Fibroblast of peridontal ligament (primary cell): ENCODE measurements at regions not wholly inside any gene's neighbourhood (a gene's known extent, or its start where the extent isn't known, plus 50 kb on each side); places are given as distances from the start of the nearest gene placed in this dataset.
"Not testable (repeated sequence)": the region's sequence is repeated elsewhere in the genome, so short reads cannot be mapped to it uniquely, and the experiment has no call there.

Source experiments
- DNase-seq: peaks from one replicate; pipeline ENCODE4 v3.0.0-alpha.2; 2010; ENCODE audit errors: extremely low read depth

GRCh38 chr1:149157409-149157808 is 54.1 kb upstream of the NBPF9 start:
- DNase-seq = not testable (repeated sequence)

- DNase-seq = not testable (repeated sequence)
Observed at GRCh38 chr1:149158308-149158707, 55.0 kb upstream of the NBPF9 start.

- not testable (repeated sequence) for DNase-seq
Observed at GRCh38 chr1:149163063-149163444, 59.7 kb upstream of the NBPF9 start.

GRCh38 chr1:149174765-149175164 is 71.4 kb upstream of the NBPF9 start:
- DNase-seq = not testable (repeated sequence)

GRCh38 chr1:149175812-149176211 is 72.5 kb upstream of the NBPF9 start:
- DNase-seq = not testable (repeated sequence)

- peak; percentile 35 for DNase-seq
Observed at GRCh38 chr1:149176453-149177316, 73.3 kb upstream of the NBPF9 start.

DNA sequence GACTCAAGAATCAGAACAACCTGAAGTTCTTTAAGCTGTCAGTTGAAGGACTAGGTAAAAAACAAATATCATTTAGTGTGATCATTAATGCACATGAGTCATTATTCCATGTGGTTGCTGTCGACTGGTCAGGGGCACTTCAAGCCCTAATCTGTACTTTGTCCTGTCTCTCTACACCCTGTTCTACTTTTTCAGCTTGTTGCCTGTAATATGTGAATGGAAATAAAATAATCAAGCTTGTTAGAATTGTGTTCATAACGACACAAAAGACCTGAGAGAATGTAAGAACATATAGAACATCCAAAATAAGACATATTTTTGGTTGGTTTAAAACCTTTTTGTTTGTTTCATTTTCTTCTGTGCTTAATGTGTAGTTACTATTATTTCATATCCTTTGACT is 87.4 kb upstream of the NBPF9 start:
- DNase-seq = not testable (repeated sequence)

GRCh38 chr1:149196651-149197050 is 93.3 kb upstream of the NBPF9 start:
- DNase-seq = not testable (repeated sequence)

DNA sequence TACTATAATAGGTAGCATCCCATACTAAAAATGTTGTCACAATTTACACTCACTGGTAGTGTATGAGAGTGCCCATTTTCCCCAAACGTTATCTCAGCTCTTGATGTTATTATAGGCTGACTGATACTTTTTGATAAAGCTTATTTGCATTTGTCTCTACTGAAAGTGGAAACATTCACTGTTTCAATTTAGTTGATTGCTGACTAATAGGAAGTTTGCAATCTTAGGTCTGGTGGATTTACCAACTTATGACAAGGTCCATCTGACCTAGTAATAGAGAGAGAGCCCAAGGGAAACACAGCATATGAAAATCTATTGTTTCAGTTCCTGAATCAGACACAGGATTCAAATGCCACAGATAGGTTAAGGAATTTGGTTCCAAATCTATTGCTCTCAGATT is 97.2 kb upstream of the NBPF9 start:
- peak; percentile 45 for DNase-seq

DNA sequence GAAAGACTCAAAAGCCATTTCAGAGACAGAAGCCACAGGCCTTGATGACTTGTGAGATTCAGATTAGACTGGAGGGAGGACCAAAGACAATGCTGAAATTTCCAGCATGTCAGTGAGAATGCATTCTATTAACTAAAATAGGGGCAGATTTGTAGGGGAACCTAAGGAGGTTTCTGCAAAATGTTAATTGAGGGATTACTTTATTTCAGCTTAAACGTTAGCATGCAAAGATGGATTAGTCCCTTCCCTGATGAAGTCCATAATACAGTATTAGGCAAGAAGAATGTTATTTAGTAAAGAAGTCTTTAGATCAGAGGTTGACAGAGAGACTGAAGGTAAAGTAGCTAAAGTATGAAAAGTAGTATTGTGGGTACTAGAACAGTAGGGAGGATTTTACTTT is 98.9 kb upstream of the NBPF9 start:
- not testable (repeated sequence) for DNase-seq

DNA sequence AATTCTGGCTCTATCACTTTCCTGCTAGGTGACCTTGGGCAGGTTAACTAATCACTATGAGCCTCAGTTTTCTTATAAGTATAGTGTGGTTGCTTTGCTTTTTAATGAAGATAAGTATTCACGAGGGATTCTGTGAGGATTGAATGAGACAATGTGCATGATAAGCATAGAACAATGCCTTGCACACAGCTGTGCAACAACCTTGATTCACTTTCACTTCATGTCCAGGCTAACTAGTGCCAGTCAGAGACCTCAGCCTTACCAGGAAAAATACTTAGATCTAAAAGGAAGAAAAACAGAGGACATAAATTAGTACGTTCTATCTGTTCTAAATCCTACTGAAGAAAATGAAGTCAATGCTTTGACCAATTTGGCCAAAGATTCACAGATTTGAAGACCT is 101.0 kb upstream of the NBPF9 start:
- not testable (repeated sequence) for DNase-seq

DNA sequence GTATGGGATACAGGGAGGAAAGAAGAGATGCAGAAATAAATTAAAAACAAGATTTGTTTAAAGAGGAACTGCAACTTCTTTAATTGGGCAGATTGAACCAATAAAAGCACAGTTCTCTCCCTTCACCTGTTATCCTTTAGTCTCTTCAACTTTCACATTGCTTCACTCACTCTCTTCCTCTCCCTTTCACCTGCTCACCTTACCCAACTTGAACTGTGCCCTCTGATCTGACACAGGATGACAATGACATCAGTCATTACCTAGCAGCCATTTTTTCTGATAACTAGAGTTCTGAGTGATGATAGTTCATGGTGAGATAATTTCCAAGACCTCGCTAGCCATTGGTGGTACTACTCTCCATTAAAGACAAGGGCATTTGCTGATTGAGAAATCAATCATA is 105.5 kb upstream of the NBPF9 start:
- DNase-seq = not testable (repeated sequence)

DNA sequence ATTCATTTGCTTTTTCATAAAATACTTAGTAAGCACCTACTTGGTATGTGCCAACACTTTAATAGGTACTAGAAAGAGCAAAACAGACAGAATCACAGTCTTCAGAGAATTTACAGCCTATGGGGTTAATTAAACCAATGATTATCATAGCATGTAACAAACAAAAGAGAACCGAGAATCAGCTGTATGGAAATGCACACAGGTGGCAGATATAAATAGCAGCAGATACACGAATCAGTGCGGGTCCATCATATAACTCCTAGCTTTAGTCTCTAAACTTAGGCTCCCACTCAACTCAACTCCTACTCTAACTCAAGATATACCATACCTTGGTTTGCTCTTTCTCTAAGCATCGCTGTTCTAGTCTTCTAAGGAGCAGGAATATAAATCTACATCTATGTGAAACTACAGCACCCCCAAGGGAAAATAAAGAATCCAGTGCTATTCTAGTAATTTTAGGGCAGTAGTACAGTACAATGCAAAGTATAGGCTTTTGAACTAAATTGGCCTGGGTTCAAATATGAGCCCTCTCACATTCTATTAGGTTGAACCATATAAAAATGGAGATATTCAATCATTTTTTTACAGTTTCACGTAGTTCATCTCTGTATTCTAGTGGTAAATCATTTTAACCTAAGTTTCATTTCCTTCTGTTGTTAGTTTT is 108.5 kb upstream of the NBPF9 start:
- not testable (repeated sequence) for DNase-seq

GRCh38 chr1:149212946-149213345 is 109.6 kb upstream of the NBPF9 start:
- DNase-seq = not testable (repeated sequence)

- not testable (repeated sequence) for DNase-seq
Observed at GRCh38 chr1:149213673-149214072, 110.3 kb upstream of the NBPF9 start.

DNA sequence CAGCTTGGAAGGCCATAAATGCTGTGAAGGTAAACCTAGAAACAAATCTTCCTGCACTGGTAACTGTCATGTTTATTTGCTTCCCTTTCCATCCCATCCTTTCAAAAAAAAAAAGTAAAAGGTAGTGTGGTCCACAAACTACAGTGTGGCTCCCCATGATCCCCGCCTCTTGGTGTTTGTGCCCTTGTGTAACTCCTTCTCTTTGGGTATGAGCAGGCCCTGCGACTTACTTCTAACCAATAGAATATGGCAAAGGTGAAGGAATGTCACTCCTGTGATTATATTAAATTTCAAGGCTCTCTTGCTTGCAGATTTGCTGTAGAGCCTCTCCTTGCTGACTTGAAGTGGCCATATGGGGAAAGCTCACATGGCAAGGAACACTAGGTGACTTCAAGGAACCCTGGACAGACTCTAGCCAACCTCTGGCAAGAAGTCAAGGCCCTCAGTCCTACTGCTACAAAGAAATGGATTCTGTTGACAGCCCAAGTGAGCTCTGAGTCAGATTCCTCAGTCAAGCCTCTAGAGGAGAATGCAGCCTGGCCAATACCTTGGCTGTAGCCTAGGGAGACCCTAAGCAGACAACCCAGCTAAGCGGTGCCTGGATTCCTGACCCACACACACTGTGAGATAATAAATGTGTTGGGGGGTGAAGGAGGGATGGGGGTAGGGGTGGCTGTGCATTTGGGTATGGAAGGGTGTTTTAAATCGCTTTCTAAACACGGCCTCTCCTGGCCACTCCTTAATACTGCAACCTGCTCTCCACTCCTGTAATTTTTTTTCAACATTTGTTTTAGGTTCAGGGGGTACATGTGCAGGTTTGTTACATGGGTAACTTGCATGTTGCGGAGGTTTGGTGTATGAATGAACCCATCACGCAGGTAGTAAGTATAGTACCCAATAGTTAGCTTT is 115.0 kb upstream of the NBPF9 start:
- DNase-seq = not testable (repeated sequence)

DNA sequence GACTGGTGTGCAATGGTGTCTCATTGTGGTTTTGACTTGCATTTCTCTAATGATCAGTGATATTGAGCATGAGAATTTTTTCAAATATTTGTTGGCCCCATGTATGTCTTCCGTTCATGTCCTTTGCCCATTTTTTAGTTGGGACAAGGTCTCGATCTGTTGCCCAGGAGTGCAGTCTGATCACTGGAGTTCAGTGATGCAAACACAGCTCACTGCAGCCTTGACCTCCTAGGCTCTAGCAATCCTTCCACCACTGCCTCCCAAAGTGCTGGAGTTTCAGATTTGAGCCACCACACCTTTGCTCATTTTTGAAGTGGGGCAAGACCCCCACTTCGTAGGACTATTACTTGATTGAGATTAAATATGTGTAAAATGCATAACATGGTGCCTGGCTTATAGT is 116.2 kb upstream of the NBPF9 start:
- DNase-seq = not testable (repeated sequence)

DNA sequence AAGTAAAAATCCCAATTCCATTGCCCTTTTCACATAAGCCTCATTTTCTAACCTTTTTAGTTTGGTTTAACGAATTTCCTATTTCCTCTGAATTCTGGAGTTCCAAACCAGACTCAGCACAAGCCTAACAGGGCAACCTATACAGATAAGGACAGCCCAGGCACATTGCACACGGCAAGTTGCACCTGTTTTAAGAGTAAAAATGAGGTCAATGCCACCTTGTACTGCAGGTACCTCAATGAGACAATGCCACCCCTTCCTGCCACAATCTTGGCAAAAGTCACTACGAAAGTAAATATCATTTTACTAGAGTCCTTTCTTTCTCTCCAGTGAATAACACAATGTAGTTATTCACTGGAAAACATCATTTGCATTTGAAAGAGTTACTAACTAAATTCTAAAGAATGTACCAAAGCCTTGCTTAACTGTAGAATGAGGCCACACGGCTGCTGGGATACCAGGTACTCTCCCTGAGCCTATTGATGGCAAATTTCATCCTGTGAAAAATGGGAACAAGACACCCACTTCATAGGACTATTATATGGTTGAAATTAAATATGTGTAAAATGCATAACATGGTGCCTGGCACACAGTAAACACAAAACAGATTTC is 117.2 kb upstream of the NBPF9 start:
- not testable (repeated sequence) for DNase-seq

DNA sequence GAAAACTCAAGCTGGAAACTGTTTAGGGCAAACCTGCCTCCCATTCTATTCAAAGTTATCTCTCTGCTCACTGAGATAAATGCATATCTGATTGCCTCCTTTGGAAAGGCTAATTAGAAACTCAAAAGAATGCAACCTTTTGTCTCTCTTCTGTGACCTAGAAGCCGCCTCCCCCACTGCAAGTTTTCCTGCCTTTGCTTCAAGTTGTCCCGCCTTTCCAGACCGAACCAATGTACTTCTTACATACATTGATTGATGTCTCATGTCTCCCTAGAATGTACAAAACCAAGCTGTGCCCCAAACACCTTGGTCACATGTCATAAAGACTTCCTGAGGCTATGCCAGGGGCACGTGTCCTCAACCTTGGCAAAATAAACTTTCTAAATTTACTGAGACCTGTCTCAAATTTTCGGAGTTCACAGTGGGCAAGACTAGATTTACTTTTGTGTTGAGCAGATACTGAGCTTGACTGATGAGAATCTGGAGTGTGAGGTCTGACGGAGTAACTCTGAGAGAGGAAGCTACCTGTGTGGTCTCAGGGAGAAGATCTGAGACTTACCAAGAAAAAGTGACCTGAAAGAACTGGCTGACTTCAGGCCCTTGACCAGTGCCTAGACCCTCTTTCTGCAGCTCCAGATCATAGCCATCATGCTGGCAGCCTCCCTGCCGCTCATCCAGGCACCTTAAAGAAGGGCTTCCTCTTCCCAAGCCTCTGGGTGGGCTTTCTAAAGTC is 124.7 kb upstream of the NBPF9 start:
- DNase-seq = not testable (repeated sequence)

DNA sequence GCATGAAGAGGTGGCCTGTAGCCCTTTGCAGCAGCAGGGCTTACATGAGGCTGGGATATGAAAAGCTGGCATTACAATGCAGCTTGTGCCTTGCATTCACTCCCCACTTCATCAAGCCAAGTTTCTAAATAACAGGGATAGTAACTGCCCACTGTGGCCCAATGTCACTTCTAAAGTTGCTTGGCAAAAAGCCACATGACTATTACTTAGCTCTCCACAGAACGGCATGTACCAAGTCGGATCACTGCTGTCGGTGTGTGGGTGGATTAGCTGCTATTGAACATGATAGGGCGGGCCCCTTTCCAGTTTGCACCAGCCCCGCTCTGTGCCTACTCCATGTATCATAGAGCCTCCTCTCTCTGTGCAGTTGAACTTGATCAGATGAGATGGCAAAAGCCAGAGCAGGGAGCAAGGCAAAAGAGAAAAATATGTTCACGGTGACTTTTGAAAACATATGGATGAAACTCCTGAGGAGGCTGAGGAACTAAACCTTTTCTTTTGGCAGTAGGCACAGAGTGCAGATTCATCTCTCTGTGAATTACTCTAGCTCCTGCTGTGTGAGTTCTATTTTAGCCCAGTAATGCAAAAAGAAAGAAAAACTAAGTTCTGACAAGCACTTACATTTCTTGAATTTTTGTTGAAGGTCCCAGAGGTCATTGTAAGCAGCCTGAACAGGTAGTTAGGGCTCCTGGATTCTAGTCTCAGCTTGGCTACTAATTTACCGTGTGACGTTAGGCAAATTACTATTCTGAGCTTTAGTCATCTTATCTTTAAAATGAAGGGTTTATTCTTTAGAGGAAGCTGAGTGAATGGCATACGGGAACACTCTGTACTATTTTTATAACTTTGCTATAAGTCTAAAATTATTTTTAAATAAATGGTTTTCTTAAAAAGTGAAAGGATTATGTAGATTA is 125.6 kb upstream of the NBPF9 start:
- not testable (repeated sequence) for DNase-seq
